HG03565 (cell line): ENCODE measurements at regions not wholly inside any gene's neighbourhood (a gene's known extent, or its start where the extent isn't known, plus 50 kb on each side); places are given as distances from the start of the nearest gene placed in this dataset.

Source experiments
- ATAC-seq: cut with Tn5 transposase; IDR thresholded peaks from one replicate; pipeline ENCODE4 v1.9.1; 2021; ENCODE audit warnings: mild to moderate bottlenecking, moderate library complexity; ENCODE audit not compliant: unreplicated experiment

- ATAC-seq, result peak; percentile 62
Observed at GRCh38 chr9:79880626-79881025, 308.9 kb downstream of the TLE4 start.

GRCh38 chr9:79877943-79878602, 306.3 kb downstream of the TLE4 start:
- ATAC-seq, result peak; percentile 68

GRCh38 chr9:79868567-79869189, 296.9 kb downstream of the TLE4 start:
- ATAC-seq, result no peak

DNA sequence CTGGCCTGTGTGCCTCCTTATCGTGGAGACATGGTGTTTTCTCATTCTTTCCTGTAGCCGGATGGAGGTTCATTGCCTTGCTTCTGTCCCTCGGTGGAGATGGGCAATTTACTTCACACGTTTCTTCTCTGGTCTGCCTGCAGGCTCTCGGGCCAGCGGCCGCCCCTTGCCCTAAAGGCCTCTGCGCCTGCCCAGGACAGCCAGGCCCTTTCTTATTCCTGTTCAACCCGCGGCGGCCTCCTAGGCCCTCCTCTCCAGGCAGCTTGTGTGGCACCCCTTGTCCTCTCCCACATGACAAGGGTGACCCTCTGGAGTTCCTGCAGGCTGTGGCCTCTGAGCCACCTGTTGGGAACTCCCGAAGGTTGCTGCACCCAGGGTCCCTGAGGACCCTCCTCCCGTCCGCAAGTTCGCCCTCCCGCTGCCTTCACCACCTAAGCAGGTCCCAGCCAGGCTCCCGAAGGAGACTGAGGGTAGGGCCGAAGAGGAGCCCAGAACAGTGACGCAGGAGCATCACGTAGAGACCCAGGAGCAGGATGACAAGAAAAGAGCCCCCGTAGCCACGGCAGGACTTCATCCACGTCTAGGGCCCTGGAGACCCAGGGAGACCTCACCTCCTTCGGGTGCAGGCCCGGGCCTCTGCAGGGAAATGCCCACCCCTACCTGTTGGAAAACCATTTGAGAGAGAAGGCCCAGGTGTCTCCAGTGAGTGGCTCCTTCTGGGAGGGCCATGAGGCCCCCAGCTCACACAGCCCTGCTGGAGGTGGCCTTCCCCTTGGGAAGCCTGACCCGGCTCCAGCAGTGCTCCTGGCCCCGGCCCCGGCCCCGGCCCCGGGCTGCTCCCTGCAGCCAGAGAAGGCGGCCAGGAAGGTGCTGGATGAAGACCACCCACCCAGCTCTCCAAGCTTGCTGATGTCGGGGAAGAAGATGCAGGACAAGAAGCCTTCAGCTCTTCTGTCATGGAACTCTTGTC, 291.4 kb downstream of the TLE4 start:
- no peak for ATAC-seq

DNA sequence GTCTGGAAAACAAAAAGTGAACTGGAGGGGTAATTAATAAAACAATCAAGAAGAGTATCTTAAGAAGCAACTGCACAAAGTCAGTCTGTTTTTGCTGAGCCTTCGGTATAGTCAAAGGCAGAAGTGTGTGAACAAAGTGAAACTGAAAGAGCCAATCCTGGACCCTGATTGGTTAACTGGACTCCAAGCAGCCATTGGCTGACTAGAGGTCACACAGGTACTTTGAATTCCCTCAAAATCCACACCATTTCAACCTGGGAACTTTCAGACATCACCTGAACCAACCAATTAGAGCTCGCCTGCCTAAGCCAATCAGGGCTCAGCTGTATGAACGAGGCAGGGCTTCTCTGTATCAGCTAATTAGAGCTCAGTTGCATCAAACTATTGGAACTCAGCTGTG, 286.7 kb downstream of the TLE4 start:
- peak; percentile 76 for ATAC-seq

- no peak for ATAC-seq
Observed at GRCh38 chr9:79857188-79857587, 285.4 kb downstream of the TLE4 start.

DNA sequence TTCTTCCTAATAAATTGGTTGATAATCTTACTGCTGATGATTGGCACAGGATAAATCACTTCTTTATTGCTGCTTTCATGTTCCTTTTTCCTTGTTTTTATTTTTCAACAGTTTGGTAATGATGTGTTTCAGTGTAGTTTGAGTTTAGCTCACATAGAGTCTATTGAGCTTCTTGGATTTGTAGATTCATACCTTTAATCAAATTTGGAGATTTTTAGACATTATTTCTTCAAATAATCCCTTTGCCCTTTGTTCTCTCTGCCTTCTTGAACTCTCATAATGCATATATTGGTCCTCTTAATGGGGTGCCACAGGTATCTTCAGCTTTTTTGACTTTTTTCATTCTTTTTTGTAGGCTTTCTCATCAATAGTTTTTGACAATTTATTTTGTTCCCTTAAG, 275.3 kb downstream of the TLE4 start:
- ATAC-seq, result no peak

DNA sequence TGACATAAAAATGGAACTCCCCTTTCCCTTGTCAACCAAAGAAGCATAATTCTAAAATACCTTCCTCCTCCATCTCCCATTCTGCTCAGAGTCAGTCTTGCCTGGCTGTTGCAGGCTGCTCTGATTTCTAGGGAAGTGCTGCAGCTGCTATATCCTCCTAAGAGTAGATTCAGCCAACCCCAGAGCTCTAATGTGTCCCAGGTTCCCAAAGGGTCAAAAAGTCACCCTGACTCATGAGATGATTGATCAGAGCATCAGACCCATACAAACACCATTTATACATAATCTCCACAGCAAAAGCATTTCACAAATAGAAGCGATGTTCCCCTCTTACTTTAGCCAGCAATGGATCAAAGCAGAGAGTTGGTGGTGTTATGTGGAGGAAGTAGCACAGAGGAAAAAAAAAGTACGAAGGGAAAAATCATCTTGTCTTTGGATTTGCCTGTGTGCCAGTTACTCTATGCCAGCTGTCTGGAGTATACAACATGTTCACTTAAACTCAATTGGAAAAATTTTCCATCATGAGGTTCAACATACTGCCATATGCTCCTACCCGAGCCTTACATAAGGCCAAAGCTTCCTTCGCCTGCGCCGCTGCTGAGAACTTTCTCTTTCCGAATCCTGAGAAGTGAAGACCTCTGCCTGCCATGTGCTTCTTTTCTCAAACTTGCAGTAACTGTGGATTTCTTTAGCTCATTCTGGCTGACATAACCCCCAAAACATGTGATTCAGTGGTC, 258.0 kb downstream of the TLE4 start:
- ATAC-seq, result no peak

DNA sequence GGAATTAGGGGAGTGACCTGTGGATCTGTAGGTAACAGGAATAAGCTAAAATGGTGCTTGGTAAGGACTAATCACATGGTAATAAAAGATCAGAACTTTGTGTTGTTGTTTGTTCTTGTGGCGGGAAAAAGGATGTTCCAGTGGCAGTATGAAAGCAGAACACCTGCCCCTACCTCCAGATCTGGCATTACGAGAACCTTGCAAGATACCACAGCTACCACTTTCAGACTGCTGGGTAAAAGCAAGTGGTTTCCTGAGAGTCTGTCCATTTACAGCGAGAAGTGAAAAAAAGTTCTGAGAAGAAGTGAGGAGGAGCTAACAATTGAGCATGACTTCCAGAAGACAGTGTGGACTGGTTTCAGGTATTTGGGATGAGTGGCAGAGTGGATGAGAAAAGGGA, 252.5 kb downstream of the TLE4 start:
- ATAC-seq, result peak; percentile 80

DNA sequence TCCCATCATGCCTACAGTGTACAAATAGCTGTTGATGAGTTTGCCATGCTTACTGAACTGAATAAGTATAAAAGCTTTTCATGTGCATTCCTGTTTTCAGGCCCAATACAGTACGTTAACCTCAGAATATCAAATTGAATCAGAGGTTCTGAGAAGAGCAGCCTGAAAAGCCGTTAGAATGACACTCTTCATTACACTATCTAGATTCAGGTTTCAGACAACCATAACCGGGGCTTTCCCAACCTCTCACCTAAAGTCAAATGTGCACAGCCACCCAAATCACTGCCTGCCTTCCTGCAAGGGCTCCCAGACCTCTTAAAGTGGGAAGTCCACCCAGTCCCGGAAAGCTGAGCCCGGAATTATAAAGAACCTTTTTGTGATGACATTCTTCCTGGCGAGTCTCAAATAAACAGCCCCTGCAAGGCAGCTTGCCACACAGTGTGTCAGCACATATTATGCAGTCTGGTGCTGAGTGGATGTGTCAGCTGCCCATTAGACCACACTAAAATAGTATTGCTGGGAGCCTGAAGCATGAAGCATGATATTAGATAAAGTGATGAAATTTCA, 245.8 kb downstream of the TLE4 start:
- peak; percentile 81 for ATAC-seq

- ATAC-seq, result no peak
Observed at GRCh38 chr9:79813258-79813638, 241.5 kb downstream of the TLE4 start.

DNA sequence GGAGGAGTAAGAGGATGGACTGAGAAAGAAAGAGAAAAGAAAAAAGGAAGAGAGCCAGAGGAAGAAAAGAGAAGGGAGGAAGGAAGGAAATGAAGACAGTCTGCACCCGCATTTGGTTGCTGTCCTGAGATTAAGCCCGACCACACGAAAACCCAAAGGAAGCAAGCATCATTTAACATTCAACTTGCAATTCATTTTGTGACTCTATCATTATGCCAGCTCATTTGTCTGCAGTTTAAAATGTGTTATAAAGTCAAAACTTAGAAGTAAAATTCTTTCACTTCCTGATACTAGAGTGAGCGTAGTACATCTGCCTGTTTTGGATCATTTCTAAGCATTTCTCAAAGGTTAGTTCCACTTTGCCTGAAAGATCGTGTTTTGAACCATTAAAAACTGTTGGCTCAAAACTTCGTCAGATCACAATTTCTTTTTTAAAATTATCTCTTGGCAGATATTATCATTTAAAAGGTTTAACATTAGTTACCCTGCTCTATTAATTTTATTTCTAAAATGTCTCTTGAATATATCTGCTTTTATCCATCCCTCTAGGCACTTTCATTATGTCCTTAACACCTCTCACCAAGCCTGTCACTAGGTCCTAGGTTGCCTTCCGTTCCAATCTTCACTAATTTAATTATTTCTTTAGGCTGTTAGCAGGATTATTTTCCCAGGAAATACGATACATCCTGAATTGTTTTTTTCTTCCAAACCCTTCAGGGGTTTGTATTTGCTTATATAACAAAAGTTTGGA, 240.9 kb downstream of the TLE4 start:
- peak; percentile 72 for ATAC-seq

DNA sequence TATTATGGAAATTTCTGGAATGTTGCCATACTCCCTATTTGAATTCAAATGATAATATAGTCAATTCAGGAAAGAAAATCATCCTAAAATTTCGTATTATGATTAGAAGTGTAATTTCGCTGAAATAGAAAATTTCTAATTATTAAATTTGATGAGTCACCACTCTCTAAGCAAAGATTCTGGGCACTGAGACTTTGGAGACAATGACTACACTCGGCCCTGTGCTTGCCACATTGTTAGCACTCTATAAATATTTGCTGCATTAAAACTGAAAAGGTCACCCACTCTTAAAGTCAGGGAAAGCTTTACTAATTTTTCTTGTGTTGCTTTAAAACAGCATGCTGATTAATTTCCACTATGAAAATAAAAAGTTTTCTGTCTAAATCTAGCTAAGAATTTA, 240.3 kb downstream of the TLE4 start:
- no peak for ATAC-seq

DNA sequence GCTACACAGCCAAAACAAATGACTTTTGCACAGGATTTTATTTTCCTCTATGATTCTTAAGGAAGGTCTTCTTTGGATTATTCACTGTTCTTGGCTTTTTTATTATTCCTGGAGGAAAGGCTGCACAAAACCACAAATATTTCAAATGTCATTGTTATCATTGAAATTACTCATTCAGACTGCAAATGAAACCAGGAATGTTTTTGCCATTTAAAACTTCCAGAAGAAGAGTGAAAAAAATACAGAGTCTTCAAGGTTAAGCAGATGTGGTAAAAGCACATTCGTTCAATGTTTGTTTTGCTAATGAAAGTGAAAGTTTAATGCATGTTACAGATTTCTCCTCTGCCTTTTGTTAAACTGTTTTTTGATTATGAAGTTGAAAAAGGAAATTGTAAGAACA, 238.2 kb downstream of the TLE4 start:
- no peak for ATAC-seq

- ATAC-seq, result no peak
Observed at GRCh38 chr9:79809316-79809876, 237.6 kb downstream of the TLE4 start.

DNA sequence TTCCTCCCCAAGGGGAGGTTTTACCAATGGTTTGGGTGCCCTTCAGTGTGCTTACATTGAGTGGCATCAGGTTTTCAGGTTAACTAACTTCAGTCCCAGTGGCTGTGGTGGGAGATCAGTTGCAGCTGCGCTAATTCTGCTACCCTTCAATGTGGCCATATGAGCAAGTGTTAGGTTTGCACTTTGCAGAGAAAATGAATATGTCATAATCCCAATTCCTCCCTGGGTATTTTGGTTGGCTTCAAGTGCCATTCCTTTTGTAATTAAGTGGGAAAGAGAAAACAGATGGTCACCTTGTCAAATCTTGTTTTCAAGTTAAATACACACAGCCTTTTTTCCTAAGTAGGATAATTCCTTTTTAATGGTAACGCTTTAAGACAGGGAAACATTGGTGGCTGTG, 236.2 kb downstream of the TLE4 start:
- no peak for ATAC-seq

- no peak for ATAC-seq
Observed at GRCh38 chr9:79806086-79806485, 234.3 kb downstream of the TLE4 start.

- no peak for ATAC-seq
Observed at GRCh38 chr9:79801459-79801858, 229.7 kb downstream of the TLE4 start.

DNA sequence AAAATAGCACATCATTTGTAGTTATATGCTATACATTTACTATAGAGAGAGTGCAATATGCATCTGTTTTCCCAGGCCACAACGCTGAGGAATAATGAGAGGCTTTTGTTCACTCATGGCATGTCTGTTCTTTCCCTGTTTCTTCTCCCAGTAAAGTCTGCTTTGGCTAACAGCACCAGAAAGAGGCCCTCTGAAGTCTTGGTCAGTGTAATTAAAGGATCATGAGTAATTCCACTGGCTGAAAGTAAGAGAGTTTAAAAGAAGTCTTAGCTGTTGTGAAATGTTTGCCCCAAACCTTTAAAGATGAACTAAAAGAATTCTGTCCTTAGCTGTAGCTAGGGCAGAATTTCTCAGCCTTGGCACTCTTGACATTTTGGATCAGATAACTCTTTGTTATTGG, 228.8 kb downstream of the TLE4 start:
- ATAC-seq, result no peak
